ENCODE measurements at regions not wholly inside any gene's neighbourhood (a gene's known extent, or its start where the extent isn't known, plus 50 kb on each side); places are given as distances from the start of the nearest gene placed in this dataset.
A peak's percentile ranks its signal among the peaks of the same experiment; 100 is the strongest.
"Not testable (repeated sequence)": the region's sequence is repeated elsewhere in the genome, so short reads cannot be mapped to it uniquely, and the experiment has no call there.

GRCh38 chr4:111959222-111959621, 186.0 kb upstream of the FAM241A start:
- peak; percentile 4 for DNase-seq (ENCODE audit: low read depth)

- DNase-seq (ENCODE audit: low read depth): no peak
Observed at GRCh38 chr4:111960241-111960667, 185.0 kb upstream of the FAM241A start.

- not testable (repeated sequence) for DNase-seq (ENCODE audit: low read depth)
Observed at GRCh38 chr4:111961026-111961425, 184.2 kb upstream of the FAM241A start.

GRCh38 chr4:111961809-111962208, 183.4 kb upstream of the FAM241A start:
- no peak for DNase-seq (ENCODE audit: low read depth)

GRCh38 chr4:111963158-111963700, 182.0 kb upstream of the FAM241A start:
- DNase-seq (ENCODE audit: low read depth): no peak

- DNase-seq (ENCODE audit: low read depth): no peak
Observed at GRCh38 chr4:111977419-111977965, 167.8 kb upstream of the FAM241A start.

- no peak for DNase-seq (ENCODE audit: low read depth)
Observed at GRCh38 chr4:111979921-111980320, 165.3 kb upstream of the FAM241A start.

- DNase-seq (ENCODE audit: low read depth): no peak
Observed at GRCh38 chr4:111982089-111982488, 163.2 kb upstream of the FAM241A start.

- DNase-seq (ENCODE audit: low read depth): no peak
Observed at GRCh38 chr4:111984169-111984819, 161.0 kb upstream of the FAM241A start.

GRCh38 chr4:111985426-111985825, 159.8 kb upstream of the FAM241A start:
- no peak for DNase-seq (ENCODE audit: low read depth)

- DNase-seq (ENCODE audit: low read depth): no peak
Observed at GRCh38 chr4:111986095-111986494, 159.2 kb upstream of the FAM241A start.

GRCh38 chr4:111988514-111988913, 156.7 kb upstream of the FAM241A start:
- no peak for DNase-seq (ENCODE audit: low read depth)

- no peak for DNase-seq (ENCODE audit: low read depth)
Observed at GRCh38 chr4:111989817-111990216, 155.4 kb upstream of the FAM241A start.

GRCh38 chr4:111991163-111991562, 154.1 kb upstream of the FAM241A start:
- DNase-seq (ENCODE audit: low read depth): no peak

GRCh38 chr4:111991797-111992196, 153.5 kb upstream of the FAM241A start:
- peak; percentile 32 for DNase-seq (ENCODE audit: low read depth)

GRCh38 chr4:111992351-111993168, 152.7 kb upstream of the FAM241A start:
- no peak for DNase-seq (ENCODE audit: low read depth)

GRCh38 chr4:111994392-111994791, 150.9 kb upstream of the FAM241A start:
- no peak for DNase-seq (ENCODE audit: low read depth)

- DNase-seq (ENCODE audit: low read depth): no peak
Observed at GRCh38 chr4:111997785-111998184, 147.5 kb upstream of the FAM241A start.

GRCh38 chr4:111999801-112000200, 145.5 kb upstream of the FAM241A start:
- no peak for DNase-seq (ENCODE audit: low read depth)

GRCh38 chr4:112001041-112001440, 144.2 kb upstream of the FAM241A start:
- DNase-seq (ENCODE audit: low read depth): no peak

GRCh38 chr4:112002248-112002661, 143.0 kb upstream of the FAM241A start:
- DNase-seq (ENCODE audit: low read depth): no peak

- DNase-seq (ENCODE audit: low read depth): no peak
Observed at GRCh38 chr4:112003231-112003907, 141.9 kb upstream of the FAM241A start.
